Ishikawa (cell line): ENCODE measurements at regions not wholly inside any gene's neighbourhood (a gene's known extent, or its start where the extent isn't known, plus 50 kb on each side); places are given as distances from the start of the nearest gene placed in this dataset.

Experiments used
- CEBPB ChIP-seq: IDR thresholded peaks from 2 replicates; pipeline ENCODE4 v1.6.1; 2012
- CREB1 ChIP-seq: IDR thresholded peaks from 2 replicates; pipeline ENCODE4 v1.6.1; 2012; ENCODE audit warnings: low read depth
- EGR1 ChIP-seq: IDR thresholded peaks from 2 replicates; pipeline ENCODE4 v1.6.1; 2012
- EP300 ChIP-seq: IDR thresholded peaks from 2 replicates; pipeline ENCODE4 v1.6.1; 2012; ENCODE audit warnings: borderline replicate concordance
- FOXM1 ChIP-seq: IDR thresholded peaks from 2 replicates; pipeline ENCODE4 v1.6.1; 2012; ENCODE audit warnings: low read depth, borderline replicate concordance
- MAX ChIP-seq: IDR thresholded peaks from 2 replicates; pipeline ENCODE4 v1.6.1; 2012
- NFIC ChIP-seq: IDR thresholded peaks from 2 replicates; pipeline ENCODE4 v1.6.1; 2012
- RAD21 ChIP-seq: IDR thresholded peaks from 2 replicates; pipeline ENCODE4 v1.6.1; 2012; ENCODE audit warnings: low read depth
- REST ChIP-seq: IDR thresholded peaks from 2 replicates; pipeline ENCODE4 v1.6.1; 2012; ENCODE audit warnings: low read depth, mild to moderate bottlenecking
- TAF1 ChIP-seq: IDR thresholded peaks from 2 replicates; pipeline ENCODE4 v1.6.1; 2012; ENCODE audit warnings: low read depth, mild to moderate bottlenecking
- TCF12 ChIP-seq: IDR thresholded peaks from 2 replicates; pipeline ENCODE4 v1.6.1; 2012; ENCODE audit warnings: low read depth
- TEAD4 ChIP-seq: IDR thresholded peaks from 2 replicates; pipeline ENCODE4 v1.6.1; 2012
- USF1 ChIP-seq: IDR thresholded peaks from 2 replicates; pipeline ENCODE4 v1.6.1; 2012
- YY1 ChIP-seq: IDR thresholded peaks from 2 replicates; pipeline ENCODE4 v1.6.1; 2012; ENCODE audit warnings: low read depth
- ZBTB7A ChIP-seq: IDR thresholded peaks from 2 replicates; pipeline ENCODE4 v1.6.1; 2012; ENCODE audit warnings: low read depth

- no peak for TF ChIP-seq TCF12
- no peak for TF ChIP-seq CEBPB
- TF ChIP-seq YY1: no peak
- no peak for TF ChIP-seq TAF1
- TF ChIP-seq MAX: no peak
- TF ChIP-seq EGR1: no peak
- TF ChIP-seq USF1: no peak
- no peak for TF ChIP-seq ZBTB7A
- no peak for TF ChIP-seq CREB1
- TF ChIP-seq REST: no peak
- no peak for TF ChIP-seq TEAD4
- TF ChIP-seq RAD21: no peak
- no peak for TF ChIP-seq NFIC
- no peak for TF ChIP-seq EP300
These were observed 312.9 kb downstream of the DEPDC1B start for GRCh38 chr5:60387051-60387440.

- TF ChIP-seq TEAD4: no peak
- no peak for TF ChIP-seq RAD21
- no peak for TF ChIP-seq TAF1
These were observed 313.4 kb downstream of the DEPDC1B start for GRCh38 chr5:60386436-60387050.

GRCh38 chr5:60382716-60383115 is 317.2 kb downstream of the DEPDC1B start:
- TF ChIP-seq FOXM1: no peak
- TF ChIP-seq CREB1: no peak
- no peak for TF ChIP-seq TEAD4
- TF ChIP-seq EGR1: no peak
- TF ChIP-seq MAX: no peak
- TF ChIP-seq CEBPB: no peak
- peak; percentile 74 for TF ChIP-seq RAD21

GRCh38 chr5:60379907-60380306 is 320.1 kb downstream of the DEPDC1B start:
- TF ChIP-seq TAF1 (no peak), ZBTB7A (no peak), USF1 (no peak), NFIC (no peak), FOXM1 (no peak), YY1 (no peak), TCF12 (no peak)

- no peak for TF ChIP-seq USF1
- no peak for TF ChIP-seq REST
- TF ChIP-seq CEBPB: no peak
- TF ChIP-seq ZBTB7A: no peak
- no peak for TF ChIP-seq CREB1
- TF ChIP-seq TAF1: no peak
- TF ChIP-seq TEAD4: no peak
- TF ChIP-seq EGR1: no peak
- no peak for TF ChIP-seq TCF12
- TF ChIP-seq MAX: no peak
- TF ChIP-seq RAD21: no peak
These were observed 322.1 kb downstream of the DEPDC1B start for GRCh38 chr5:60377826-60378225.

GRCh38 chr5:60376860-60377259 is 323.1 kb downstream of the DEPDC1B start:
- no peak for TF ChIP-seq TAF1
- no peak for TF ChIP-seq REST
- no peak for TF ChIP-seq MAX
